Epidermal melanocyte (primary cell): ENCODE measurements at regions not wholly inside any gene's neighbourhood (a gene's known extent, or its start where the extent isn't known, plus 50 kb on each side); places are given as distances from the start of the nearest gene placed in this dataset.

Source experiments
- DNase-seq: peaks from one replicate; pipeline ENCODE4 v3.0.0; 2011; ENCODE audit warnings: low spot score; ENCODE audit not compliant: insufficient read length

GRCh38 chr5:152990217-152990616 is 500.3 kb upstream of the GRIA1 start:
- DNase-seq, result no peak

- no peak for DNase-seq
Observed at GRCh38 chr5:152990649-152991048, 499.8 kb upstream of the GRIA1 start.

GRCh38 chr5:152994033-152994680 is 496.3 kb upstream of the GRIA1 start:
- no peak for DNase-seq

- DNase-seq, result no peak
Observed at GRCh38 chr5:152995214-152995725, 495.2 kb upstream of the GRIA1 start.

GRCh38 chr5:153005711-153006110 is 484.8 kb upstream of the GRIA1 start:
- DNase-seq, result no peak

GRCh38 chr5:153006681-153007080 is 483.8 kb upstream of the GRIA1 start:
- no peak for DNase-seq

- DNase-seq, result no peak
Observed at GRCh38 chr5:153014194-153014593, 476.3 kb upstream of the GRIA1 start.

GRCh38 chr5:153018121-153018520 is 472.3 kb upstream of the GRIA1 start:
- DNase-seq, result no peak

- DNase-seq, result no peak
Observed at GRCh38 chr5:153030755-153031725, 459.4 kb upstream of the GRIA1 start.

GRCh38 chr5:153039501-153039900 is 451.0 kb upstream of the GRIA1 start:
- no peak for DNase-seq

GRCh38 chr5:153043886-153044285 is 446.6 kb upstream of the GRIA1 start:
- DNase-seq, result no peak

- DNase-seq, result no peak
Observed at GRCh38 chr5:153050496-153051179, 439.8 kb upstream of the GRIA1 start.

- DNase-seq, result no peak
Observed at GRCh38 chr5:153066281-153066680, 424.2 kb upstream of the GRIA1 start.

- no peak for DNase-seq
Observed at GRCh38 chr5:153067869-153068268, 422.6 kb upstream of the GRIA1 start.

GRCh38 chr5:153079396-153079795 is 411.1 kb upstream of the GRIA1 start:
- DNase-seq, result no peak

GRCh38 chr5:153080940-153081339 is 409.5 kb upstream of the GRIA1 start:
- DNase-seq, result no peak

- DNase-seq, result no peak
Observed at GRCh38 chr5:153081385-153081784, 409.1 kb upstream of the GRIA1 start.

GRCh38 chr5:153084511-153084910 is 406.0 kb upstream of the GRIA1 start:
- no peak for DNase-seq

GRCh38 chr5:153086486-153086885 is 404.0 kb upstream of the GRIA1 start:
- DNase-seq, result no peak

GRCh38 chr5:153088538-153088937 is 401.9 kb upstream of the GRIA1 start:
- DNase-seq, result no peak

GRCh38 chr5:153094333-153094732 is 396.1 kb upstream of the GRIA1 start:
- no peak for DNase-seq

GRCh38 chr5:153096381-153096780 is 394.1 kb upstream of the GRIA1 start:
- no peak for DNase-seq
